HG03354 (cell line): ENCODE measurements at regions not wholly inside any gene's neighbourhood (a gene's known extent, or its start where the extent isn't known, plus 50 kb on each side); places are given as distances from the start of the nearest gene placed in this dataset.

Experiments used
- ATAC-seq: cut with Tn5 transposase; IDR thresholded peaks from one replicate; pipeline ENCODE4 v1.9.1; 2021; ENCODE audit warnings: mild to moderate bottlenecking; ENCODE audit not compliant: unreplicated experiment, poor library complexity, severe bottlenecking

DNA sequence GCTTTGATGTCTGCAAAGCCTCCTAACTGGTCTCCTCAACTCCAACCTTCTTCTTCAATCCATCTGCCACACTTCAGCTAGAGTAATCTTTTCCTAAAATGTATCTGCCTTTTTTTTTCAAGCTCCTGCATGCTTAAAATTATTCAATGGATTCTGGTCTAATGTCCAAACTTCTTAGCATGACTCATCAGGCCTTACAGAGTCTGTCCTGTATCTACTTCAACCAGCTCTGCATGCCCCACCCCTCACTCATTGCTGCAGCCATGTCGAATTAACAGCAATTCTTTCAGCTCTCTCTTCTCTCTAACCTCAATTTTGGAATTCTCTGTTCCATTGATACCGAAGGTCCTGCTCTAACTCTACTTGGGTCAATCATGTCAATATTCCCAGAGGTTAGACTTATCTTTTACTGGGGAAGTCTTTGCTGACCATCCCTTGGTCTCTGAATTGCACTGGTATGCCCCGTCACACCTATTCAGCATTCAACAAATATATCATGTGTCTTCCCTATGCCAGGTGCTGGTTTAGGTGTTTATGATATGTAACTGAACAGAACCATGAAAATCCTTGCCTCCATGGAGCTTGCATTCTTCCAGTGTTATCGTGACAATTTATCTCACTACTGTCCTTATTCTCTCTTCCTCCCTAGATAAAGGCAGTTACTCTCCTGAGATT is 88.5 kb upstream of the NANOGP8 start:
- ATAC-seq, result no peak

DNA sequence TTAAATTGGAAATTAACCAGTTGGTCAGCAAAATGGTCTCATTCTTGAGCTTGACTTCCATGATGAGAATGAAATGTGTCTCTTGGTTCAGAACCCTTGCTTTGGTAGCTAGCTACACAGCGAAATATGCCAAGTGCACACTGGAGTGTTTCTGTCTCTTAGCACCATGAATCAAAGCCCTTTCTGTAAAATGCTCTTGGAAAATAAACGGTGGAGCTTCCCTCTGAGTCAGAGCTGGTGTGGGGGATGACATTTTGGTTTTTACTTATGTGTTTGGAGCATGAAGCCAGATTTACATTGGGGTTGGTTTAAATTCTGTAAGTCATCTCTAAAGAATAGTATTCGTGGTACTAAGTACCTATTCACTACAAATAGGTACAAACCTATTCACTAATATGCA is 85.1 kb upstream of the NANOGP8 start:
- ATAC-seq, result no peak

DNA sequence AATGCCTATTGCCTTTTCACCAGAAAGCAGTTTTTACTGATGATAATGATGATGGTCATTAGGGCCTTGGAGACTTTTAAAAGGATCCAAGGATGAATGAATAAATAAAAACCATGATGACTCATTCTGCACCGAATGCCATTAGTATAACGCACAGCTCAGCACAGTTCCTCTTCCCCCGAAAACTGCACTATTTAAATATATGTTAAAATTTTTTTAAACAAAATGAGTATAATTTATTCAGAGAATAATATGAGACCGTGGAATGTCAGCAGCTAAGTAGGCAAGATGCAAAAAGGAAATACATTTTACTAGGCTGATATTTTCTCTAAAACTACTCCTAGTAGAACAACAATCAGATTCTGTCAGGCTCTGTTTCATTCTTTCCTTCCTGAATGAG is 83.4 kb upstream of the NANOGP8 start:
- ATAC-seq, result no peak

DNA sequence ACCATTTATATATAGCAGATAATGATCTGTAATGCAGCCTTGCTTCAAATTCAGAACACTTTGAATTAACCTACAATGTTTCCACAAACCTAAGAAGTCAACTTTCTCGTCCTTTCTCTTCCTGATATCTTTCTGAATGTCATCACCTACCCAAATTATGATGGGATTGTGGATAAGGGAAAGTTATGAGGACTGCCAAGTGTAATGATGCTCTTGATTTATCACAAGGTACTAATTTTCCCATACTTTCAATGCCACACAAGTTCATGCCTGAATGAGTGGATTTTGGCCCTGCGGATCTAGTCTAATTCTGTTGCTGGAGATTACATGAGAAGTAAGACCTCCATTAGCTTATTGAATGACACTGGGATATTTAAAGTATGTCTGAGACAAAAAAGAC is 82.6 kb upstream of the NANOGP8 start:
- no peak for ATAC-seq

DNA sequence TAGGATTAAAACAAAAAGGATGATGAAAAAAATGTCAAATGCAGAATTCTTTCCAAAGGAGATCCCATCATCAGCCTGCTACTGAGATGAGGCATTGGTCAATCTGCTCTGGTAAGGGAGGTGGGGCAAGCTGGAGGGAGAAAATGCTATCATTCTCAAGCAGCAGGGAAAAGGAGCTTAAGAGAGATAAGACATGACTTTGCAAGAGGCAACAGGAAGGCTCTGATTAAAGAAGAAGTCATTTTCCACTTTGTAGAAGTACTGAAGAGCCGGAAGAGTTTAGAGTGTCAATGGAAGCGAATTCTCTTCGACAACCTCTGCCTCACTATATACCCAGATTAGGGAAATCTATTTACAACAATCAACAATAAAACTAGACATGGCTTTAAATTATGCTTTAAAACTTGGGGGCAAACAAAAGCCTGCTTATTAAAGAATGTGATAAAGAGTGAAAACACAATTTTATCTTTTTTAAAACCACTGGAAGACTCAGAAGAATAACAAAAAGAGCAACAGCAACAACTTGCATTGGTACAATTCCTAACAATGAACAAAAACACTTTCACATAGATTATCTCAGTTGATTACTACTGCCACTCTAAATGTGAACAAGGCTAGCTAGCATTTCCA is 81.8 kb upstream of the NANOGP8 start:
- no peak for ATAC-seq

DNA sequence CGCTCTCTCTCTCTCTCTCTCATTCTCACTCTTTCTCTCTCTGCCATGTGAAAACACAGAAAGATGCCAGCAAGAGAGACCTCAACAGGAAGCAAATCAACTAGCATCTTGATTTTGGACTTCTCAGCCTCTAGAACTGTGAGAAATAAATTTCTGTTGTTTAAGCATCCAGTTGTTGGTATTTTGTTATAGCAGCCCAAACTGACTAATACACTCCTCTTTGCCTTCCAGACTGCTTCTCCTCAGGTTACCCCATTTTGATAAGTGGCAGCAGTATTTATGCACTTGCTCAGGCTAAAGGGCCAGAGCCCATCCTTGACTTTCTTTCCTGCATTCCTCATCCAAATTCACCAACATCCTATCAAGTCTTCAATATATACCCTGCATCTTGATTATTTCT is 76.6 kb upstream of the NANOGP8 start:
- ATAC-seq, result no peak

DNA sequence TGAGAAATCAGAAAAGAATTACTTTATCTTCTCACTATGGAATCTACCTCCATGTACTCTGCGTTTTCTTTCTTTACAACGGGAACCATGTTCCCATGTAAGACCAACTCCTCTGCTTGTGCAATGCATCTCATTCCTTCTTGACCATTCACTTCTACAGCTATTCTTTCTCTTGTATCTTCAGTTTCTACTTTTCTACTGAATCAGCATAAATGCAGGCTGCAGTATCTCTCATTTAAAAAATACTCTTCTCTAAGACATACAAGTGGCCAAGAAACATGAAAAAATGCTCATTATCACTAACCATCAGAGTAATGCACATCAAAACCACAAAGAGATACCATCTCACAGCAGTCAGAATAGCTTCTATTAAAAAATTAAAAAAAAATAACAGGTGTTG is 74.1 kb upstream of the NANOGP8 start:
- ATAC-seq, result no peak

DNA sequence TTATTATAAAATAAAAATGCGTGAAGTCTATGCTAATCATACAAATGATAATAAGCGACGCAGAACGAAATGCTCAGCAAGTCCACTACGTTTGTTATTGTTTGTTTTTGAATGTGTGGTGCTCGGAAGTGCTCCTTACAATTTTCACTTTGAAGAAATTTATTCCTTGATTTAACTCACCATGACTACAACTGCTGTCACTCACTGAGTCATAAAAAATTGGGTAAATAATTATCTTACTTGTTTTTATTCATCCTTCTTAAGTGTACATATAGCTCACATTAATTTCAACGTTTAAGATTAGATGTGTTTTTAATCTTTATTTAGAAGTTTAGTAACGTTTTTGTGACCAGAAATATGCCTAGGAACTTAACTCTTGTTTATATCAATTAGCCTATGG is 66.7 kb upstream of the NANOGP8 start:
- ATAC-seq, result no peak

DNA sequence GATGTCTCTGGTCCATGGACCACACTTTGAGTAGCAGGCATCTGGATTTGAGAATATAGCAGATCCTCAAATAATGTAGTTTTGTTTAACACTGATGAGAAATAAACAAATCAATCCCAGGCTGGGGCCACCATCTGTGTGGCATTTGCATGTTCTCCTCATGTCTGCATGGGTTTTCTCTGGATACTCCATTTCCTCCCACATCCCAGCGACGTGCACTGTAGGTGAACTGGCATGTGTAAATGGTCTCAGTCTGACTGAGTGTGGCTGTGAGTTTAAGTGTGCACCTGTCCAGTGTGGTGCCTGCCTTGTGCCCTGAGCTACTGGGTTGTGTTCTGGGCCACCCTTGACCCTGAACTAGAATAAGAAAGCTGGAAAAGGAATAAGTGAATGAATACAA is 66.3 kb upstream of the NANOGP8 start:
- ATAC-seq, result no peak

DNA sequence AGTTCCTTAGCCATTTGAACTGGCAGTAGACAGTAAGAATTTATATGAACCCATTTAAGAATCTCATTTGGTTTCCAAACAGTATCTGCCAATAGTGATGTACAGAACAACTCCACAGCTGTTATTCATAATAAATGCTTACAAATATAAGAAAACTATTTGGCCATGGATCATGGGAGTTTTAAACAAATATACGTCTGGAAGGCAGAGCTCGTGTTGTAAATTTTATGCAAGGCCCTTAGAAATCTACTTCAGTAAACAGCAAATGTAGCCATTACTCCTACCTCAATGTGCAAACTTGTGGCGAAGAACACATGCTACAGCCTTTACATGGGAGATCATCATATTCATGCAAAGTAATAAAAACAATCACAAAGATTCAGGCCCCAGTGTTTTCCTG is 65.3 kb upstream of the NANOGP8 start:
- ATAC-seq, result no peak

DNA sequence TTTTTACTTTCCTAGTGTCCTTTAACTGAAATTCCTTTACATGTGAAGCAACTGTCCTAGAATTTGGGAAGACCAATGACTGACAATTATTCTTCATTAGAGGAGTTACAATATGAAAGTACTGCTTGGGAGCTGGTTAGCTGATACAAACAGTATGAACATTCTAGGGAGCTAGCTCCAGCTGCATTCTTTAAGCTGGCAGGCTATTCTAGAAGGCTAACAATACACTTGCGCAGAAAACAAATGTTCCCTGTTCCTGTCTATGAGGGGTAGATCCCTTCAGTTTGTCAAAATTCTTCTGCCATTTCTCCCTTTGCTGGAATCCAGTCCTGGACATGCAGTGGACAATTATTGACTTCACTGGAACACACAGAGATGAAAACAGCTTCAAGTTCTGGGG is 60.2 kb upstream of the NANOGP8 start:
- ATAC-seq, result no peak

DNA sequence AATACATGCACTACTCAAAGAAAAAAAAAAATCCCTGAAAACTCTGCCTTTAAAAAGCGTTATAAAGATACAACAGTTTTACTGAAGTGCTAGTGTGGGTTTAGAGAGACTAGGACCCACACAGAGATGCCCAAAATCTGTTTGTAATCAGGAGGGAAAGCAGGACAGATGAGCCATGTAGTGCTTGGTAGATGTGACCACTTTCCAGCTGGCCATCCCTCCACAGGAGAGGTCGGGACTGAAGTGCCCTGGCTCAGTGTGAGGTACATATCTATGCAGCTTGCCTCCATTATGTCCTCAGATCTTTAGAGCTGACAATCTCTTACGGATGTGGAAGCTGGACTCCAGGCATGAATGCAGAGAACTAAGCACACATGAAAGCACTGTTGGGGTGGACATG is 57.5 kb upstream of the NANOGP8 start:
- no peak for ATAC-seq

DNA sequence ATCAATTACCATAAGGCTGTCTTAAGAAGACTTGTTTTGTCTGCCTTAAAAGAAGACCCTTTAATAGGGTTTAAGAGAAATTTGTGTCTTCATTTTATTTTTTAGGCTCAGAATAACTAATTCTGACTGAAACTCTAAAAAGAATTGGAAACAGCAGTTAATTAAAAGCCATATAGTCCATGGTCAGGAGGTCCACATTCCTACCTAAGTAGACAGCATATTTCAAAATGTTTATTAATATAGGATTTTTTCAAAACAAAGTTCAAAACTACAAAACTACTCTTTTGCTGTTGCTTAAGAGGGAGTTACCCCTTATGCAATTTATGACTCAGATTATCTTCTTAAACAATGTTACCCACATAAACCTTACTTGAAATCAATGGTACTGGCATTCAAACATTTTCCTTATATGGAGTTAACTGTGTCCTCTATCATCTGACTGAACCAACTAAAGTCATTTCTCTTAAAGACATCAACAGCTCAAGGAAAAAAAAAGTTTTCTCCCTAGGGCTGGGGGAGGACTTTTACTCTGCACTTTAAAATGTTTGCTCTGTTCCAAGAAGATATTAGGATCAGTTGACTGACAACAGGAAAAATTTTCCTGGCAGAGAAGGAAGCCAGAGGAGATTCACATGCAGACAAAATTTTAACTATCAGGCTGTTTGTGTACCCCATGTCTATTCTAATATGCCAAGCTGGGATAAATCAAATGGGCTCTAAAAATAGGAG is 56.8 kb upstream of the NANOGP8 start:
- ATAC-seq, result no peak

DNA sequence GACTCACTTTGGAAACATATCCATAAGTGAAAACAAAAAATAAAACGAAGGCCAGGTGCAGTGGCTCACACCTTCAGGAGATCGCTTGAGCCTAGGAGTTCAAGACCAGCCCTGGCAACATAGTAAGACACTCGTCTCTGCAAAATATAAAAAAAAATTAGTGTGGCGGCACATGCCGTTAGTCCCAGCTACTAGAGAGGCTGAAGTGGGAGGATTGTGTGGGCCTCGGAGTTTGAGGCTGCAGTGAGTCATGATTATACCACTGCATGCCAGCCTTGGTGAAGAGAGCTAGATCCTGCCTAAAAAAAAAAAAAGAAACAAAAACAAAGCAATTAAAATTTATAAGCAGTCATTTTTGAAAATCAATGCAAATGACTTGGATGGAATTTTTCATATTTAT is 54.7 kb upstream of the NANOGP8 start:
- ATAC-seq, result no peak

DNA sequence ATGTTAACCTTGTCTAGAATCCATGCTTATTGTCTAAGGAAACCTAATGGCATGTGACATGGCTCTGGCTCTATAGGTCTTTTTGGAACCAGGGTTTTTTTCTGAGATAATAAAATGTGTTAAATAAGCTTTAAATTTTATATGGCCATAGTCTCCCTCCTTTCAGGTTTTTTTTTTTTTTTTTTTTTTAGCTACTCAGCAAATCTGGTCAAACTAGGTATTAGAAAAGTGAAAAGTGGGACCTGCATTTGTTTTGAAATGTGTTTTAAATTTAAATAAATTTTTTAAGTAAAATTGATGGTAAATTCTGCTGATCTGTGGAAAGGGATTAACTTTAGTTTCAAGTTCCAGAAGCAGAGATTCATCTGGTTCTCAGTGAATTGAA is 52.1 kb upstream of the NANOGP8 start:
- no peak for ATAC-seq

DNA sequence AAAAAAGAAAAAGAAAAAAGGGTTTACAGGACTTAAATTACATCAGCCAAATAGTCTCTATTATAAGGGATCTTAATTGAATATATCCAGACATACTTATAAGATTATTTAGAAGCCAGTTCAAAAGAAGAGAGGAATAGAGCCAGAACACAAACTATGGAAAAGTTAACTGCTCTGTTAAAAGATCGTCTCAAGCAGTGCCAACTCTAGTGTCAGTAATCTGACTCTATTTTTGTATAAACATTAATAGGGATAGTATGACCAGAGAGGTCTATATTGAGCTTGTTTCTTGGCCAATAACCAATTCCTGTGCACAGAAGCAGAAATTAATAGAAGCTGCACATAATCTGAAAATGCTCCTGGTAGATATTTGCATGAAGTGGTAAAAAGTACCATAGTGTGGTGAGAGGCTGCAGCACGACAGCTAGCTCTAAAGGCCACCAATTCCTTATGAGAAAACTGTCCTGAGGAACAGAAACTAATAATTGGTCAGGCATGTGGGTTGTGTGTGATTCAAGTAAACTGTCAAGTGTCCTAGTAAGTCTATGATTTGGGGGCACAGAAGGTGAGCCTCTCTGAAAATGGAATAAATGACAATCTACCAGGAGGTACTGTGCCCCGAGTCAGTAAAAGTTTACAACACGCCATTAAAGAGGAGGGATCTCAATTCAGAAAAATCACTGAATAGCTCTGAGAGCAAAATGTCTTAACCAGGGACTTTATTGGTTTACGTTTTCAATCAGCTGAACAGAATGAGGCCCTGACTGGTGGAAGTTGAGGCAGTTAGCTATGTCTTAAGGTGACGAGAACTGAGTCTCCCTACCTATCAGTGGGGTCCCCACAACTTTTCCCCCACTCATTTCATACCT is 51.5 kb upstream of the NANOGP8 start:
- ATAC-seq, result peak; percentile 98
